GM10248 (cell line): ENCODE measurements at regions not wholly inside any gene's neighbourhood (a gene's known extent, or its start where the extent isn't known, plus 50 kb on each side); places are given as distances from the start of the nearest gene placed in this dataset.
"Not testable (repeated sequence)": the region's sequence is repeated elsewhere in the genome, so short reads cannot be mapped to it uniquely, and the experiment has no call there.

Source experiments
- CTCF ChIA-PET: fragments of 300-600 bp; sonication (Branson Sonifier 250); formaldehyde crosslinking; extraction: SDS; loops from one replicate; lab custom pipeline; 2021; ENCODE audit warnings: antibody characterized with exemption; lab: Yijun Ruan, JAX
- POLR2A ChIA-PET: fragments of 350-650 bp; sonication (Branson Sonifier 250); formaldehyde crosslinking; extraction: SDS; loops from one replicate; lab custom pipeline; 2020; ENCODE audit warnings: antibody characterized with exemption; lab: Yijun Ruan, JAX
- DNase-seq: peaks from one replicate; pipeline ENCODE4 v3.0.0; 2012; ENCODE audit errors: extremely low spot score
- TF ChIP-seq, protein P1 (sequence below): IDR thresholded peaks from 2 replicates; pipeline ENCODE4 v1.5.1; 2012; ENCODE audit warnings: mild to moderate bottlenecking, low read depth; ENCODE audit errors: extremely low read depth, missing control alignments, control extremely low read depth

DNA sequence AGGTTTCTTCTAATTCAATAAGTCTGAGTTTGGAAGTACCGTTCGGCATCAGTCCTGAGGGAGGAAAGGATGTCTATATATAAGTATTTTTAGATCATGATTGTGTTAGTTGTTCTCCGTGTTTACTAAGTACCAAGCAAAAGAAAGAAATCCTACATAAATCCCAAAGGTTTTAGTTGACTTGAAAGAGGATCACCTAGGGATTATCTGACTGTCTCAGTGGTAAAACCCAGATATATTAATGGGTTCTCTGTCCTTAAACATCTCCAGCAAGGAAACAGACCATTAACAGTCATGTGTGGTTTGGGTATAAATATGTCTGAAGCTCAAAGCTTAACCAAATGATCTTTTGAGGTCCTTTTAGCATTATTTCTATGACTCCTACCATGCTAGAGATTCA is 207.1 kb upstream of the RASGEF1B start:
- POLR2A ChIA-PET = no interaction called here
- CTCF ChIA-PET = interaction anchor here (1.1 to 2.2 kb wide), 2 partner anchors 16 to 19 kb away, joined by 3 to 6 read pairs; no protein-coding TSS in a partner anchor
- no peak for DNase-seq
- TF ChIP-seq, protein P1, sequence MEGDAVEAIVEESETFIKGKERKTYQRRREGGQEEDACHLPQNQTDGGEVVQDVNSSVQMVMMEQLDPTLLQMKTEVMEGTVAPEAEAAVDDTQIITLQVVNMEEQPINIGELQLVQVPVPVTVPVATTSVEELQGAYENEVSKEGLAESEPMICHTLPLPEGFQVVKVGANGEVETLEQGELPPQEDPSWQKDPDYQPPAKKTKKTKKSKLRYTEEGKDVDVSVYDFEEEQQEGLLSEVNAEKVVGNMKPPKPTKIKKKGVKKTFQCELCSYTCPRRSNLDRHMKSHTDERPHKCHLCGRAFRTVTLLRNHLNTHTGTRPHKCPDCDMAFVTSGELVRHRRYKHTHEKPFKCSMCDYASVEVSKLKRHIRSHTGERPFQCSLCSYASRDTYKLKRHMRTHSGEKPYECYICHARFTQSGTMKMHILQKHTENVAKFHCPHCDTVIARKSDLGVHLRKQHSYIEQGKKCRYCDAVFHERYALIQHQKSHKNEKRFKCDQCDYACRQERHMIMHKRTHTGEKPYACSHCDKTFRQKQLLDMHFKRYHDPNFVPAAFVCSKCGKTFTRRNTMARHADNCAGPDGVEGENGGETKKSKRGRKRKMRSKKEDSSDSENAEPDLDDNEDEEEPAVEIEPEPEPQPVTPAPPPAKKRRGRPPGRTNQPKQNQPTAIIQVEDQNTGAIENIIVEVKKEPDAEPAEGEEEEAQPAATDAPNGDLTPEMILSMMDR = no peak

DNA sequence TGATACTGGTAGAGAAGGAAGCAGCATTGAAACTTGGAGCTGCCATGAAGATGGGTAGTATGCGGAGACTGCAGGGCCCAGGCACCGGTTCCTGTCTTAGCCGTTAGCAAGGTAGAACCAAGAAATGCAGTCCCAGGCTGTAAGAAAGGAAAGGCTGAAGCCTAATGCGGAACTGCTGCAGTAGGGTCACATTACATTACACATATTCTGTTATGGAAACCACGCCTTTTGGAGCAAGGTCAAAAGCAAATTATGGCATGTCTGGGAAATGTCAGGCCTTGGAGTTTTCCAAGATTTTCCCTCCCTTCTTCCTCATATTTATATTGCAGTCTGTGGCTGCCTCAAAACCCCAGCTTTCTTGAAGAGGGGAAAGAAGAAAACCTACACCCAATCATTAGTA is 204.8 kb upstream of the RASGEF1B start:
- CTCF ChIA-PET = no interaction called here
- no peak for DNase-seq
- POLR2A ChIA-PET = no interaction called here
- TF ChIP-seq, protein P1 = no peak

DNA sequence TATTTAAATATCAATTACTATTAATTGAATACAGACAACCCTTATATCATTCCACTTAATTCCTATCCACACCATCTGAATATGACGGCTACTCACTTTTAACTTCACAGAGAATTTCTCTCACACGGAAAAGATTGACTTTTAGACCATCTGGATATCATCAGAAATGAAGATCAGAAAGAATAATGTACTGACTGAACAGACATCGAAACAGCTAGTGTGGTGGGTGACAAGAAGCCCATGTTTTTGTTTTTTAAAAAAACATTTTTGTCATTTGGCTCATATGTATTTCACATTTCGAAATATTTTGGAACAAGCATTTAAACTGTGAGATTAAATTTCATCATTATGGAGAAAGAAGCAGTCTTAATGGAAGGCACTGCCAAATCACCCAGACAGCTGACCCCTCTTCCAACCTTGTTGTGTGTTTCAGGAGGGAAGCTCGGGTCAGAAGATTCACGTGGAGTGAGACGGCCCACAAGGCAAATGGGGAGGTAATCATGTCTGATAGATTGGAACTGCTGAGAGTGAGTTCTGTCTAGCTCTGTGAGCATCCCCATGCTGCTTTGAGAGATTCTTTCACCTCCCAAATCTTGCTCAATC is 204.2 kb upstream of the RASGEF1B start:
- TF ChIP-seq, protein P1 = no peak
- POLR2A ChIA-PET = no interaction called here
- DNase-seq = no peak
- CTCF ChIA-PET = no interaction called here

DNA sequence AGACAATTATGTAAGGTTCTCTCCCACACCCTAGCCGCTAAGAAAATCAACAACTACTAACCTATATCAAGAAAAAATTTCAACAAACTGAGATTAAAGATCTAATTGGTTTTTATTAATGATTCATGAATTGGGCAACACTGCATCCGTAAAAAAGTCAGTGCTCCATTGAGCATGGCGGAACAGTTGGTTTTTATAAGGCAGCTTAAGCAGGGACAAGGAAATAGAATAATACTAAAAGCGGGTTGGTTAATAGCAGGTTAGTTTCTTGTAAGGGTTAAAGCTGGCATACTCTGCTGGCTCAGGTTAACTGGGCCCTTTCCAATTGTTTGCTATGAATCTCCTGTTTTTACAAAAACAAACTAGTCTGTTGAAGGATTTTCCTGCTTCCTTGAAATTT is 202.3 kb upstream of the RASGEF1B start:
- ChIA-PET CTCF (interaction anchor here (2.3 kb wide), 1 partner anchor 12 kb away, joined by 5 read pairs; no protein-coding TSS in a partner anchor), POLR2A (no interaction called here)
- TF ChIP-seq, protein P1 = no peak
- no peak for DNase-seq

DNA sequence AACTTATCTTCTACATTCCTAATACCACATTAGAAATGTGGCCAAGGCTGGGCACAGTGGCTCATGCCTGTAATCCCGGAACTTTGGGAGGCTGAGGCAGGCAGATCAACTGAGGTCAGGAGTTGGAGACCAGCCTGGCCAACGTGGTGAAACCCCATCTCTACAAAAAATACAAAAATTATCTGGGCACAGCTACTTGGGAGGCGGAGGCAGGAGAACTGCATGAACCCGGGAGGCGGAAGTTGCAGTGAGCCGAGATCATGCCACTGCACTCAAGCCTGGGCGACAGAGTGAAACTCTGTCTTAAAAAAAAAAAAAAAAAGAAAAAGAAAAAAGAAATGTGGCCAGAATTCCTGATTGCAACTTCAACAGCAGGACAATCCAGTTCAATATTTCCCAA is 196.6 kb upstream of the RASGEF1B start:
- DNase-seq, POLR2A ChIA-PET: not testable (repeated sequence)
- CTCF ChIA-PET = interaction anchor here (1.5 kb wide), 1 partner anchor 20 kb away, joined by 3 read pairs; no protein-coding TSS in a partner anchor

DNA sequence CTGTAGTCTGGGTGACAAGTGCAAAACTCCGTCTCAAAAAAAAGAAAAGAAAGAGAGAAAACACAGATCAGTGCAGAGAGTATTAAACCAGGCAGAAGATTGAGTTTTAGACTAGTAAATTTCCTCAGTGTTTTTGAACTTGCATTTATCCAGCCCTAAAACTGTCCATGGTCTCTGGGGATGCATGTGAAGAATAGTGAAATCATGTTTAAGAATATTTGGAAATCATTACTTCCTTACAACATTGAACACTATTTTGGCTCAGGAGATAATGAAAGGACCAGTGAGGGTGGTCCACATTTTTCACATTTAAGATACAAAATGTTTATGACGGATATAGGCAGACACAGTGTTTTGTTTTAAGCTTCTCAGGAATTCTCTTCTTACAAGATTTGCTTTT is 195.8 kb upstream of the RASGEF1B start:
- TF ChIP-seq, protein P1 = no peak
- DNase-seq = no peak
- POLR2A ChIA-PET = no interaction called here
- CTCF ChIA-PET = interaction anchor here (1.5 kb wide), 1 partner anchor 21 kb away, joined by 3 read pairs; no protein-coding TSS in a partner anchor

DNA sequence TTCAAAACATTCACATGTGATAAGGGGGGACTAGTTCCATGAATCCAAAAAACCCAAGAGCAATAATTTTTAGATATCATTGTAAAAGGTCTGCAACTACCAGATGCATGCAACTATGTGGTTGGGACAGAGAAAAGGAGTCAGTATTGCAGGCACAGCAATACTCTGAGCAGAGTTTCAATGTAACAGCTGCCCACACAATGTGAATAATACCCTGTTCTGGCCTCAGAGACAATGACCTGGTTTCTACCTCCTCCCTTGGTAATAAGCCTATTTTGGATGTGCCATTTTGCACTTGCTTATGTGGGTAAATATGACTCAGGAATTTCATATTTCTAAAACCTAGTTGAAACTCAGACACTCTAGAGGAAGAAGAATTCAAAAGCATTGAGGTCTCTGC is 194.8 kb upstream of the RASGEF1B start:
- TF ChIP-seq, protein P1 = no peak
- ChIA-PET POLR2A (no interaction called here), CTCF (no interaction called here)
- DNase-seq = no peak
